ENCODE measurements at regions not wholly inside any gene's neighbourhood (a gene's known extent, or its start where the extent isn't known, plus 50 kb on each side); places are given as distances from the start of the nearest gene placed in this dataset.

- TF ChIP-seq POLR2AphosphoS5 (IDR thresholded peaks at IDR 0.05; ENCODE audit: low read depth) (no peak), CTCF (IDR thresholded peaks at IDR 0.05; ENCODE audit: insufficient read depth, low read length) (no peak), GABPA (IDR thresholded peaks at IDR 0.05; ENCODE audit: low read depth) (no peak)
Measured at GRCh38 chr4:77510367-77510766, 95.3 kb upstream of the CXCL13 start.
